AG04450 (cell line): ENCODE measurements at regions not wholly inside any gene's neighbourhood (a gene's known extent, or its start where the extent isn't known, plus 50 kb on each side); places are given as distances from the start of the nearest gene placed in this dataset.

ENCODE experiments used
- CTCF ChIA-PET: fragments of 300-600, 350-600 bp; formaldehyde crosslinking; extraction: SDS; loops from one replicate; lab custom pipeline; 2022; ENCODE audit warnings: antibody characterized with exemption, inconsistent platforms; lab: Charles Lee
- POLR2A ChIA-PET: fragments of 350-600 bp; formaldehyde crosslinking; extraction: SDS; loops from one replicate; lab custom pipeline; 2021; ENCODE audit warnings: antibody characterized with exemption, inconsistent platforms; lab: Yijun Ruan, JAX
- DNase-seq: peaks from one replicate; pipeline ENCODE4 v3.0.0-alpha.2; 2011; ENCODE audit warnings: low read depth, low spot score
- H3K27ac ChIP-seq: one replicate; pipeline ENCODE4 v1.5.1; 2012; ENCODE audit warnings: low read depth, low read length, control low read depth
- H3K27me3 ChIP-seq: one replicate; pipeline ENCODE4 v1.6.0; 2012; ENCODE audit warnings: low read length; ENCODE audit not compliant: control insufficient read depth, insufficient read depth
- H3K4me3 ChIP-seq: 2 replicates; pipeline ENCODE4 v1.5.1; 2011; ENCODE audit warnings: mild to moderate bottlenecking, low read depth, low read length, control low read depth
- H3K9me3 ChIP-seq: 2 replicates; pipeline ENCODE4 v1.5.1; 2012; ENCODE audit warnings: low read length; ENCODE audit not compliant: control insufficient read depth, insufficient read depth
- TF ChIP-seq, protein P1 (sequence below): IDR thresholded peaks from 2 replicates; pipeline ENCODE4 v1.5.1; 2011; ENCODE audit warnings: low read depth, low read length, control low read depth, inconsistent platforms

DNA sequence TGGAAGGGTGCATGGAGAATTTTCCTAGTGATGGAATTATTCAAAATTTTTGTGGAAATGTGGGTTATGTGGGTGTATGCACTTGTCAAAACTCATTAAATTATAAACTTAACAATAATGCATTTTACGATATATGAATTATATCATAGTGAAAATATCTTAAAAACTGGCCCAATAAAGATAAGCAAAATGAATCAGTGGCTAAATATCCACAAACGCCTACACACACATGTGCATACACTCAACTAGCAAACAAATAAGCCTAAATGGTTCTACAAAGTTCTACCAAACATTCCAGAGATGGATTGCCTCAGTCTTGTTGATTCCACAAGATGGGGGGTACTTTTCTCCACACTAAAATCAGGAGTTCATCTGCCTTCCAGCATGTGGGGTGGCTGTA lies 349.5 kb downstream of the TSHZ3 start:
- Histone ChIP-seq H3K9me3 (no peaks in the 10 kb centered on the region), H3K4me3 (no peak overlapping the region), H3K27me3 (no peaks in the 10 kb centered on the region), H3K27ac (no peak overlapping the region)
- ChIA-PET CTCF (no interaction called here), POLR2A (no interaction called here)
- DNase-seq: no peak
- TF ChIP-seq, protein P1, sequence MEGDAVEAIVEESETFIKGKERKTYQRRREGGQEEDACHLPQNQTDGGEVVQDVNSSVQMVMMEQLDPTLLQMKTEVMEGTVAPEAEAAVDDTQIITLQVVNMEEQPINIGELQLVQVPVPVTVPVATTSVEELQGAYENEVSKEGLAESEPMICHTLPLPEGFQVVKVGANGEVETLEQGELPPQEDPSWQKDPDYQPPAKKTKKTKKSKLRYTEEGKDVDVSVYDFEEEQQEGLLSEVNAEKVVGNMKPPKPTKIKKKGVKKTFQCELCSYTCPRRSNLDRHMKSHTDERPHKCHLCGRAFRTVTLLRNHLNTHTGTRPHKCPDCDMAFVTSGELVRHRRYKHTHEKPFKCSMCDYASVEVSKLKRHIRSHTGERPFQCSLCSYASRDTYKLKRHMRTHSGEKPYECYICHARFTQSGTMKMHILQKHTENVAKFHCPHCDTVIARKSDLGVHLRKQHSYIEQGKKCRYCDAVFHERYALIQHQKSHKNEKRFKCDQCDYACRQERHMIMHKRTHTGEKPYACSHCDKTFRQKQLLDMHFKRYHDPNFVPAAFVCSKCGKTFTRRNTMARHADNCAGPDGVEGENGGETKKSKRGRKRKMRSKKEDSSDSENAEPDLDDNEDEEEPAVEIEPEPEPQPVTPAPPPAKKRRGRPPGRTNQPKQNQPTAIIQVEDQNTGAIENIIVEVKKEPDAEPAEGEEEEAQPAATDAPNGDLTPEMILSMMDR: no peak

DNA sequence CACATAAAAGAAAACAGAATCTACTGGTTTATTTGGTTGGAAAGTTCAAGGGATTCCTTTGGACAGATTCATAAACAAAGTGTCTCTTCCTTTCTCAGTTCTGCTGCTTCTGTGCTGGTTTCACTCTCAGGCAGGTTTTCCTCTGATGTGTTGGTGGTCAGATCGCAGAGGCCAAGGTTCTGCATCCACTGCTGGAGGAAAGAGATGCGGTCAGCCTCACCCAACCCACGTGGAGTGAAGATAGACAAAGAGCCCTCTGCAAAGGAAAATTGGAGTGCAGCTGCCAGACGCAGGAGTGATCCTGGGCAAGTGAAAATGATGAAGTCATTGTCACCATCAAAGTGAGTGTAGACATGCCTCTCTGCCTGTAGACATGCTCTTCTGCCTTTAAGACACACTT lies 352.0 kb downstream of the TSHZ3 start:
- ChIA-PET POLR2A (no interaction called here), CTCF (no interaction called here)
- no peak overlapping the region for H3K27ac ChIP-seq
- H3K9me3 ChIP-seq: no peaks in the 10 kb centered on the region
- TF ChIP-seq, protein P1: no peak
- no peak for DNase-seq
- H3K4me3 ChIP-seq: no peak overlapping the region
- no peaks in the 10 kb centered on the region for H3K27me3 ChIP-seq

DNA sequence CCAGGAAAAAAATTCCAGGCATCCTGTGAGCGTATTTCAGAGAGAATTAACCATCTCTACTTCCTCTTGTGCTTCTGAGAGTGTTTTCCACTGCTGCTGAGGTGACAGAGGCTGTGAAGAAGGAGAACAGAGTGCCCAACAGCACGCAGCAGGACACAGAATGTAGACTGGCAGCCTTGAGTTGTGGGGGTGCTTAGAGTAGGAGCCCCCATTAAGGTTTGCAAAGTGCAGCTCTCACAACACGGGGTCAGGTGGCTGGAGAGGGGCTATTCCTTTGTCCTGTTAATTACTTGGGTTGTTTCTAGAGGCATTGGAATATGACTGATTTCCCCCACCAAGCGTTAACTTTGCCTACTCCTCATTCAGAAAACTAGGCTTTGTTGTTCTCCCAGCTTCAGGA lies 370.6 kb downstream of the TSHZ3 start:
- TF ChIP-seq, protein P1: no peak
- Histone ChIP-seq H3K4me3 (no peak overlapping the region), H3K27ac (no peak overlapping the region), H3K9me3 (no peaks in the 10 kb centered on the region), H3K27me3 (no peaks in the 10 kb centered on the region)
- no peak for DNase-seq
- POLR2A ChIA-PET: no interaction called here
- CTCF ChIA-PET: no interaction called here

DNA sequence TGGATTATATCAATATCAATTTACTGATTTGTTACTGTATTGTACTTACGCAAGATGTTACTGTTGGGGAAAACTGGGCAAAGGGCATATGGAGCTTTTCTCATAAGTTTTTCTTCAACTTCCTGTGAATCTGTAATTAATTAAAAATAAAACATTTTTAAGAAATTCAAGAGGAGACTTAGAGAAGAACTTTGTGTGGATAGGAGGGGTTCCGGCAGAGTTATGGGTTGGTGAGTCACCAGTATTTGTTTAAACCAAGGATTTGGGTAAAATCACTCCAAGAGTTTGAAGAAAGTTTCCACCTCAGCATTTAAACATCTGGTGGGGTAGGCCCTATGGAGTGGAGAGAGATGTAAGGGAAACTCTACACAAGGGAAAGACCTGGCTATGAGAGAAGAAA lies 379.6 kb downstream of the TSHZ3 start:
- TF ChIP-seq, protein P1: no peak
- Histone ChIP-seq H3K4me3 (no peak overlapping the region), H3K27me3 (no peaks in the 10 kb centered on the region), H3K27ac (no peak overlapping the region), H3K9me3 (no peaks in the 10 kb centered on the region)
- DNase-seq: no peak
- CTCF ChIA-PET: interaction anchor here (1.0 kb wide), 1 partner anchor 1256 kb away, joined by 4 read pairs; no protein-coding TSS in a partner anchor
- POLR2A ChIA-PET: no interaction called here

DNA sequence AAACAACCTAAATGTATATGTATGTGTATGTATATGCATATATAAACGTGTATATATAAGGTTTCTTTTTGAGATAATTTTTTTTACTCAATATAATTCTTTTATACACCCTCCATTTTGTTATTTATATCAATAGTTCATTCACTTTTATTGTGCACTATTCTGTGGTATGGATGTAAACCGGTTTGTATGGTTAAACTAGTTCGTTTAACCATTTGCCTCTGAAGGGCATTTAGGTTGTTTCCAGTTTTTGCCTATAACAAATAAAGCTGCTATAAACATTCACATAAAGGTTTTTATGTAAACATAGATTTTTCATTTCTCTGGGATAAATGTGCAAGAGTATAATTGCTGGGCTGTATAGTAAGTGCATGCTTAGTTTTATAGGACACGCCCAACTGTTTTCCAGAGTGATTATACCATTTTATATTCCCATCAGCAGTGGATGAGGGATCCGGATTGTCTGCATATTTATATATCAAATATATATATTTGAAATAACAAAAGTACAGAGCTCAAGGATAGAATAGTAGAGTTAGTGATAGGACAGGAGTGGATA lies 380.3 kb downstream of the TSHZ3 start:
- Histone ChIP-seq H3K27ac (no peak overlapping the region), H3K4me3 (no peak overlapping the region), H3K27me3 (no peaks in the 10 kb centered on the region), H3K9me3 (no peaks in the 10 kb centered on the region)
- POLR2A ChIA-PET: no interaction called here
- DNase-seq: no peak
- TF ChIP-seq, protein P1: no peak
- CTCF ChIA-PET: interaction anchor here (1.0 kb wide), 1 partner anchor 1256 kb away, joined by 4 read pairs; no protein-coding TSS in a partner anchor
